Omental fat pad (tissue), 3 donors: ENCODE measurements at regions not wholly inside any gene's neighbourhood (a gene's known extent, or its start where the extent isn't known, plus 50 kb on each side); places are given as distances from the start of the nearest gene placed in this dataset.

Experiments used
- ATAC-seq: fragments of 150-250 bp; one replicate; pipeline ENCODE4 v1.9.1; 2016; ENCODE audit warnings: mild to moderate bottlenecking, moderate library complexity; ENCODE audit not compliant: low FRiP score
- DNase-seq: peaks from one replicate; pipeline ENCODE4 v3.0.0-alpha.2; 2019; ENCODE audit warnings: low spot score
- TF ChIP-seq, protein P1 (sequence below), 3 donors: fragments of 450-650 bp; IDR thresholded peaks; one replicate each; pipeline ENCODE4 v1.5.1; 2016 to 2017; ENCODE audit warnings: antibody characterized with exemption in 3 of 3, mild to moderate bottlenecking in 3 of 3, moderate library complexity in 2 of 3

DNA sequence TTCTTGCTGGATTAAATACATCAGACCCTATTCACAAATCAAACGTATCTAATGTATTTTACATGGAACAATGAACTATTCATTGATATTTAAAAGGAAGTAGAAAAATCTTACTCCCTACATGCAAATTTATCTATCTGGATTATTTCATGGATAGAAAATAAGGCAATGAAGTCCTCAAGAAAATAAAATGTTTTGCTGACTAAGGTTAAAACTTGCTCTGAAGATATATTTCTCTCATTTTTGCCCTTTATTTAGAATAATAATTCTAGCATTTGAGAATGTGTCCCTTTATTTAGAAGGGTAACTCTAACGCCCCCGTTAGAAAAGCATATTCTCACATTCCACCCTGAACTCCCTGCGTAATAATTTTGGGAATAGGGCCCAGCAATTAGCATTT lies 627.0 kb upstream of the ZP4 start:
- ATAC-seq = no peak
- DNase-seq = no peak
- TF ChIP-seq, protein P1, sequence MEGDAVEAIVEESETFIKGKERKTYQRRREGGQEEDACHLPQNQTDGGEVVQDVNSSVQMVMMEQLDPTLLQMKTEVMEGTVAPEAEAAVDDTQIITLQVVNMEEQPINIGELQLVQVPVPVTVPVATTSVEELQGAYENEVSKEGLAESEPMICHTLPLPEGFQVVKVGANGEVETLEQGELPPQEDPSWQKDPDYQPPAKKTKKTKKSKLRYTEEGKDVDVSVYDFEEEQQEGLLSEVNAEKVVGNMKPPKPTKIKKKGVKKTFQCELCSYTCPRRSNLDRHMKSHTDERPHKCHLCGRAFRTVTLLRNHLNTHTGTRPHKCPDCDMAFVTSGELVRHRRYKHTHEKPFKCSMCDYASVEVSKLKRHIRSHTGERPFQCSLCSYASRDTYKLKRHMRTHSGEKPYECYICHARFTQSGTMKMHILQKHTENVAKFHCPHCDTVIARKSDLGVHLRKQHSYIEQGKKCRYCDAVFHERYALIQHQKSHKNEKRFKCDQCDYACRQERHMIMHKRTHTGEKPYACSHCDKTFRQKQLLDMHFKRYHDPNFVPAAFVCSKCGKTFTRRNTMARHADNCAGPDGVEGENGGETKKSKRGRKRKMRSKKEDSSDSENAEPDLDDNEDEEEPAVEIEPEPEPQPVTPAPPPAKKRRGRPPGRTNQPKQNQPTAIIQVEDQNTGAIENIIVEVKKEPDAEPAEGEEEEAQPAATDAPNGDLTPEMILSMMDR (IDR thresholded peaks at IDR 0.05) = no peak

DNA sequence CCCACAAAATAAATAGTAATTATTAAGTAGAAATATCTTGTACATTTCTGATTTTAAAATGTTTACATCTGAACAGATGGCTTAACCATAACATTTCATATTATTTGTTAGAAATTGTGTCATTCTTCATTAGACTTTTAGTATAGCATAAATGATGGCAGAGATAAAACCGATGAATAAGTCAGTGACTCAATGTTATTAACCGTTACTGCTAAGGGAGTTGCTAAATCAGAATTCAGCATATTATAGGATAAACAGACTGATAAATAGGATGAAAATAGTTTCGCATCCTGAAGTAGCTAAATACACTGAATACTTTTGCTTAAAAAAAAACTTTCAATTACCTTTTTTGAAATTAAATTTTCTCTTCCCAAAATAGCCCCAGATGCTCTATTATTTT lies 610.6 kb upstream of the ZP4 start:
- ATAC-seq (no peak), DNase-seq (no peak)
- TF ChIP-seq, protein P1 (IDR thresholded peaks at IDR 0.05) = no peak

DNA sequence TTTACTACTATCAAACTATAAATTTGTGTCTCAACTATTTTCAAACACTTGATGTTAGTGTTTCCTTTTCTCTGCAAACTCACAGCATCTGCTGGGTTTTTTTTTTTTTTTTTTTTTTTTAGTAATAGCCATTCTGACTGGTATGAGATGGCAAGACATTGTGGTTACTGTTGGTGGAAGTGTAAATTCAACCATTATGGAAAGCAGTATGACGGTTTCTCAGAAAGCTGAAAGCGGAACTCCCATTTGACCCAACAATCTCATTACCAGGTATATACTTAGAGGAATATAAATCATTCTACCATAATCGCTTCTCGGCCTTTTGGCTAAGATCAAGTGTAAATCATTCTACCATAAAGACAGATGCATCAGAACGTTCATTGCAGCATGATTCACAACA lies 608.3 kb upstream of the ZP4 start:
- DNase-seq (no peak), ATAC-seq (no peak)
- TF ChIP-seq, protein P1 (IDR thresholded peaks at IDR 0.05) = no peak

DNA sequence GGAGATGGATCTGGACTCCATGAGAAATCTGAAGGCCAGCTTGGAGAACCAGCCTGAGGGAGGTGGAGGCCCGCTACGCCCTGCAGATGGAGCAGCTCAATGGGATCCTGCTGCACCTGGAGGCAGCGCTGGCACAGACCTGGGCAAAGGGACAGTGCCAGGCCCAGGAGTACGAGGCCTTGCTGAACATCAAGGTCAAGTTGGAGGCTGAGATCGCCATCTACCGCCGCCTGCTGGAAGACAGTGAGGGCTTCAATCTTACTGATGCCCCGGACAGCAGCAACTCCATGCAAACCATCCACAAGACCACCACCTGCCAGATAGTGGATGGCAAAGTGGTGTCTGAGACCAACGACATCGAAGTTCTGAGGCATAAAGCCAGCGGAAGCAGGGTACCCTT lies 601.5 kb upstream of the ZP4 start:
- ATAC-seq (no peak), DNase-seq (no peak)
- TF ChIP-seq, protein P1 (IDR thresholded peaks at IDR 0.05) = no peak

DNA sequence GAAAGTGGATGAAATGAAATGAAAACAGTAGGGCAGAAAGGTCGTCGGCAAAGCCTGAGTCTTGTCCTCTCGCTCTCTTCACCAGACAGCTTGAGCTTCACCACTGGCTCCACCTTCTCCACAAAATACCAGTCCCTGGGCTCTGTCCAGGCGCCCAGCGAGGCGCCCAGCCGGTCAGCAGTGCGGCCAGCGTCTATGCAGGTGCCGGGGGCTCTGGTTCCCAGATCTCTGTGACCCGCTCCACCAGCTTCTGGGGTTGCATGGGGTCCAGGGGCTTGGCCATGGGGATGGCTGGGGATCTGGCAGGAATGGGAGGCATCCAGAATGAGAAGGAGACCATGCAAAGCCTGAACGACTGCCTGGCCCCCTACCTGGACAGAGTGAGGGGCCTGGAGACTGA lies 600.5 kb upstream of the ZP4 start:
- no peak for ATAC-seq

DNA sequence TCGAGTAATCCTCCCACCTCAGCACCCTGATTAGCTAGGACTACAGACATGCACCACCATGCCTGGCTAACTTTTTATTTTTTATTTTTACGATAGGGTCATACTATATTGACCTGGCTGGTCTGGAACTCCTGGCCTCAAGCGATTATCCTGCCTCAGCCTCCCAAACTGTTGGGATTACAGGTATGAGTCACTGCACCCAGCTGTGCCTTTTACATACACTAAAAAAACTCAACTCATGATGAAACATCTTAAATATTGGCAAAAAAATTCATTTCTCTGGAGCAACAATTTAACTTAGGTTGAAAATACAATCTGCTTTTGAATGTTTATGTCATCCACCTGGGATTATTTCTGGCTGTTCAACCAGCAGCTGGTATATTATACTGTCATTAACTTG lies 598.3 kb upstream of the ZP4 start:
- DNase-seq (no peak), ATAC-seq (no peak)
- TF ChIP-seq, protein P1 (IDR thresholded peaks at IDR 0.05) = no peak

More for the DNA sequence above, 600.5 kb upstream of the ZP4 start:
- no peak for DNase-seq
- TF ChIP-seq, protein P1 (IDR thresholded peaks at IDR 0.05) = no peak

DNA sequence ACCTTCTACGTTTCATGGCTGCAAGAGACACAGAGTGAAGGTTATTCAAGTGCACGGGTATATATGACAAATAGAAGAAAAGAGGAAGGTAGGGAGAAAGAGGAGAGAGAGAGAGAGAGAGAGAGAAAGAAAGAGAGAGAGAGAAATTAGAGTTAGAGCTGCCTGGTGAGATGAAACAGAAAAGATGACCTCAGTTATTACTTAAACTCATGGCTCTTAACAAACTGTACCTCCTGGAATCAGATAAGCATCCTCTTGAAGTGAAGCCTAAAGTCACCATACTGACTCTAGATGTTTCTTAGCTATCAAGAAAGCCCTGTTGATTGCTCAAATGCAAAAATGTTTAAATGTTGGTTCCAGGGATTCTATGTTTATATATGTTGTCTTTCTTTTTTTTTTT lies 597.7 kb upstream of the ZP4 start:
- ATAC-seq (no peak), DNase-seq (no peak)
- TF ChIP-seq, protein P1 (IDR thresholded peaks at IDR 0.05) = no peak
